ENCODE measurements at regions not wholly inside any gene's neighbourhood (a gene's known extent, or its start where the extent isn't known, plus 50 kb on each side); places are given as distances from the start of the nearest gene placed in this dataset.

- no peak for TF ChIP-seq POLR2A (IDR thresholded peaks at IDR 0.05)
- TF ChIP-seq, protein P1, sequence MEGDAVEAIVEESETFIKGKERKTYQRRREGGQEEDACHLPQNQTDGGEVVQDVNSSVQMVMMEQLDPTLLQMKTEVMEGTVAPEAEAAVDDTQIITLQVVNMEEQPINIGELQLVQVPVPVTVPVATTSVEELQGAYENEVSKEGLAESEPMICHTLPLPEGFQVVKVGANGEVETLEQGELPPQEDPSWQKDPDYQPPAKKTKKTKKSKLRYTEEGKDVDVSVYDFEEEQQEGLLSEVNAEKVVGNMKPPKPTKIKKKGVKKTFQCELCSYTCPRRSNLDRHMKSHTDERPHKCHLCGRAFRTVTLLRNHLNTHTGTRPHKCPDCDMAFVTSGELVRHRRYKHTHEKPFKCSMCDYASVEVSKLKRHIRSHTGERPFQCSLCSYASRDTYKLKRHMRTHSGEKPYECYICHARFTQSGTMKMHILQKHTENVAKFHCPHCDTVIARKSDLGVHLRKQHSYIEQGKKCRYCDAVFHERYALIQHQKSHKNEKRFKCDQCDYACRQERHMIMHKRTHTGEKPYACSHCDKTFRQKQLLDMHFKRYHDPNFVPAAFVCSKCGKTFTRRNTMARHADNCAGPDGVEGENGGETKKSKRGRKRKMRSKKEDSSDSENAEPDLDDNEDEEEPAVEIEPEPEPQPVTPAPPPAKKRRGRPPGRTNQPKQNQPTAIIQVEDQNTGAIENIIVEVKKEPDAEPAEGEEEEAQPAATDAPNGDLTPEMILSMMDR (IDR thresholded peaks at IDR 0.05), result no peak
Observed at GRCh38 chr2:15766911-15767597, 173.3 kb upstream of the MYCN start.

Measured in thyroid gland (tissue), 4 donors.